DOHH2 (cell line): ENCODE measurements at regions not wholly inside any gene's neighbourhood (a gene's known extent, or its start where the extent isn't known, plus 50 kb on each side); places are given as distances from the start of the nearest gene placed in this dataset.

Source experiments
- EZH2phosphoT487 ChIP-seq: fragments of 200-600 bp; sonication (generic); IDR thresholded peaks from 2 replicates; pipeline ENCODE4 v1.6.1; 2017; ENCODE audit warnings: borderline replicate concordance, mild to moderate bottlenecking, antibody characterized with exemption, low read length, moderate library complexity, mixed read lengths
- TF ChIP-seq, protein P1 (sequence below): fragments of 200-600 bp; sonication (generic); IDR thresholded peaks from one replicate; pipeline ENCODE4 v1.5.1; 2014; ENCODE audit warnings: antibody characterized with exemption, mild to moderate bottlenecking, low read depth, low read length; ENCODE audit not compliant: poor library complexity, severe bottlenecking

DNA sequence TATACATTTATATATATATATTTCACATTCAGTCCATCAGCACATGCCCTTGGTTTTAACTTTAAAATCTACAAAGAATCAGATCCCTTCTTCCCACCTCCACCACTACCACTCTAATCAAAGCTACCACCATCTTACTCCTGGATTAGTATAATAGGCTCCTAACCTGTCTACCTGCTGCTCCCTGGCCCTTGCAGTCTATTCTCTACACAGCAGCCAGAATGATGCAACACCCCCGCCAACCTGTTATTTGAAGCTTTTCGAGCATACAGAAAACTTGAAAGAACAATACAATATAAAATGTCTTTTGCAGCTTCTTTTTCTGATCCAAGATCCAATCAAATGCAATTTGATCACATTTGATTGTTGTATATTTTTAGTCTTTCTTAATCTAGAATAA is 165.9 kb upstream of the HMGA2 start:
- no peak for TF ChIP-seq EZH2phosphoT487
- TF ChIP-seq, protein P1, sequence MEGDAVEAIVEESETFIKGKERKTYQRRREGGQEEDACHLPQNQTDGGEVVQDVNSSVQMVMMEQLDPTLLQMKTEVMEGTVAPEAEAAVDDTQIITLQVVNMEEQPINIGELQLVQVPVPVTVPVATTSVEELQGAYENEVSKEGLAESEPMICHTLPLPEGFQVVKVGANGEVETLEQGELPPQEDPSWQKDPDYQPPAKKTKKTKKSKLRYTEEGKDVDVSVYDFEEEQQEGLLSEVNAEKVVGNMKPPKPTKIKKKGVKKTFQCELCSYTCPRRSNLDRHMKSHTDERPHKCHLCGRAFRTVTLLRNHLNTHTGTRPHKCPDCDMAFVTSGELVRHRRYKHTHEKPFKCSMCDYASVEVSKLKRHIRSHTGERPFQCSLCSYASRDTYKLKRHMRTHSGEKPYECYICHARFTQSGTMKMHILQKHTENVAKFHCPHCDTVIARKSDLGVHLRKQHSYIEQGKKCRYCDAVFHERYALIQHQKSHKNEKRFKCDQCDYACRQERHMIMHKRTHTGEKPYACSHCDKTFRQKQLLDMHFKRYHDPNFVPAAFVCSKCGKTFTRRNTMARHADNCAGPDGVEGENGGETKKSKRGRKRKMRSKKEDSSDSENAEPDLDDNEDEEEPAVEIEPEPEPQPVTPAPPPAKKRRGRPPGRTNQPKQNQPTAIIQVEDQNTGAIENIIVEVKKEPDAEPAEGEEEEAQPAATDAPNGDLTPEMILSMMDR, result no peak
